Astrocyte (in vitro differentiated cells and primary cell): ENCODE measurements at regions not wholly inside any gene's neighbourhood (a gene's known extent, or its start where the extent isn't known, plus 50 kb on each side); places are given as distances from the start of the nearest gene placed in this dataset.

Source experiments
- CTCF ChIP-seq: IDR thresholded peaks from 2 replicates; pipeline ENCODE4 v1.5.1; 2011; ENCODE audit warnings: low read depth, mild to moderate bottlenecking, inconsistent platforms, low read length, moderate library complexity; ENCODE audit not compliant: insufficient read depth
- EZH2 ChIP-seq: IDR thresholded peaks from 2 replicates; pipeline ENCODE4 v1.6.1; 2012; ENCODE audit warnings: mild to moderate bottlenecking, low read length, inconsistent platforms; ENCODE audit not compliant: insufficient read depth

- TF ChIP-seq CTCF (no peak), EZH2 (no peak)
Observed at GRCh38 chr6:130655586-130655985, 171.6 kb upstream of the SMLR1 start.
